GM18909 (cell line): ENCODE measurements at regions not wholly inside any gene's neighbourhood (a gene's known extent, or its start where the extent isn't known, plus 50 kb on each side); places are given as distances from the start of the nearest gene placed in this dataset.
A peak's percentile ranks its signal among the peaks of the same experiment; 100 is the strongest.
"Not testable (repeated sequence)": the region's sequence is repeated elsewhere in the genome, so short reads cannot be mapped to it uniquely, and the experiment has no call there.

ENCODE experiments used
- ATAC-seq: cut with Tn5 transposase; IDR thresholded peaks from one replicate; pipeline ENCODE4 v1.9.1; 2021; ENCODE audit warnings: mild to moderate bottlenecking; ENCODE audit not compliant: unreplicated experiment, poor library complexity

- ATAC-seq, result no peak
Measured at GRCh38 chr9:105021917-105022316, 94.0 kb upstream of the ABCA1 start.

GRCh38 chr9:105022545-105022944 is 94.6 kb upstream of the ABCA1 start:
- not testable (repeated sequence) for ATAC-seq

GRCh38 chr9:105023788-105024187 is 95.8 kb upstream of the ABCA1 start:
- no peak for ATAC-seq

- no peak for ATAC-seq
Measured at GRCh38 chr9:105024529-105024928, 96.6 kb upstream of the ABCA1 start.

- ATAC-seq, result no peak
Measured at GRCh38 chr9:105026451-105026850, 98.5 kb upstream of the ABCA1 start.

GRCh38 chr9:105027084-105027483 is 99.1 kb upstream of the ABCA1 start:
- ATAC-seq, result no peak

GRCh38 chr9:105030285-105030684 is 102.3 kb upstream of the ABCA1 start:
- ATAC-seq, result no peak

- no peak for ATAC-seq
Measured at GRCh38 chr9:105037139-105037538, 109.2 kb upstream of the ABCA1 start.

GRCh38 chr9:105038051-105038450 is 110.1 kb upstream of the ABCA1 start:
- ATAC-seq, result no peak

GRCh38 chr9:105039175-105039799 is 111.3 kb upstream of the ABCA1 start:
- no peak for ATAC-seq

- no peak for ATAC-seq
Measured at GRCh38 chr9:105043370-105043936, 115.5 kb upstream of the ABCA1 start.

- no peak for ATAC-seq
Measured at GRCh38 chr9:105044518-105044917, 116.6 kb upstream of the ABCA1 start.

- no peak for ATAC-seq
Measured at GRCh38 chr9:105046907-105047741, 119.2 kb upstream of the ABCA1 start.

- ATAC-seq, result no peak
Measured at GRCh38 chr9:105047742-105048041, 119.7 kb upstream of the ABCA1 start.

GRCh38 chr9:105048331-105048730 is 120.4 kb upstream of the ABCA1 start:
- ATAC-seq, result no peak

- no peak for ATAC-seq
Measured at GRCh38 chr9:105050296-105050695, 122.3 kb upstream of the ABCA1 start.

- ATAC-seq, result no peak
Measured at GRCh38 chr9:105051897-105052296, 123.9 kb upstream of the ABCA1 start.

GRCh38 chr9:105052346-105052745 is 124.4 kb upstream of the ABCA1 start:
- ATAC-seq, result no peak

GRCh38 chr9:105053209-105053652 is 125.3 kb upstream of the ABCA1 start:
- peak; percentile 63 for ATAC-seq

GRCh38 chr9:105054491-105054890 is 126.5 kb upstream of the ABCA1 start:
- ATAC-seq, result no peak

GRCh38 chr9:105055917-105056316 is 128.0 kb upstream of the ABCA1 start:
- ATAC-seq, result no peak

GRCh38 chr9:105057551-105057950 is 129.6 kb upstream of the ABCA1 start:
- ATAC-seq, result no peak
